GM21367 (cell line): ENCODE measurements at regions not wholly inside any gene's neighbourhood (a gene's known extent, or its start where the extent isn't known, plus 50 kb on each side); places are given as distances from the start of the nearest gene placed in this dataset.

ENCODE experiments used
- ATAC-seq: cut with Tn5 transposase; IDR thresholded peaks from one replicate; pipeline ENCODE4 v1.9.1; 2021; ENCODE audit not compliant: unreplicated experiment

DNA sequence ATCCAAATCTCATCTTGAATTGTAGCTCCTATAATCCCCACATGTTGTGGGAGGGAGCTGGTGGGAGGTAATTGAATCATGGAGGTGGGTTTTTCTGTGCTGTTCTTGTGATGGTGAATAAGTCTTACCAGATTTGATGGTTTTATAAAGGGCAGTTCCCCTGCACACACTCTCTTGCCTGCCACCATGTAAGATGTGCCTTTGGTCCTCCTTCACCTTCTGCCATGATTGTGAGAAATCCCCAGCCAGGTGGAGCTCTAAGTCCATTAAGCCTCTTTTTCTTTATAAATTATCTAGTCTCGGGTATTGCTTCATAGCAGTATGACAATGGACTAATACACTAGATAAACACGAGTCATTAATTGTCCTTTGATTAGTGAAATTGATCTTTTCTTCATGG lies 214.5 kb upstream of the CFAP20DC start:
- ATAC-seq: no peak

DNA sequence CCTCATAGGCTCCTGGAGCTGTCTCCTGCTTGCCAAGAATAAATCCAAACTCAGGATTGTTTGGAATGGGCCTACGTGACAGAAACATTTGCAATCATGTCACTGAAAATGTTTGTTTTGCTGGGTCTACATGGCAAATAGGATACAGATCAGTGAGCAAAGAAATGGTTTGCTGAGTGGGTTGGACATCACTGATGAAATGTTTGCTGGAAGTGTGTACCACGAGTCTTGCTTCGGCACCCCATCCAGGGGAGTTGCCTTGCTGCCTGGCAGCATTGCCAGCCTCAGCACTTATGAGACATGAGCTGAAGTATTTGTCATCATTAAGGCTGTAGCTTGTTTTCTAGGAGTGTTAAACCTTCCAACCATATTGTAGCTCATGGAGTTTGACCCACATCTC lies 213.3 kb upstream of the CFAP20DC start:
- ATAC-seq: no peak

DNA sequence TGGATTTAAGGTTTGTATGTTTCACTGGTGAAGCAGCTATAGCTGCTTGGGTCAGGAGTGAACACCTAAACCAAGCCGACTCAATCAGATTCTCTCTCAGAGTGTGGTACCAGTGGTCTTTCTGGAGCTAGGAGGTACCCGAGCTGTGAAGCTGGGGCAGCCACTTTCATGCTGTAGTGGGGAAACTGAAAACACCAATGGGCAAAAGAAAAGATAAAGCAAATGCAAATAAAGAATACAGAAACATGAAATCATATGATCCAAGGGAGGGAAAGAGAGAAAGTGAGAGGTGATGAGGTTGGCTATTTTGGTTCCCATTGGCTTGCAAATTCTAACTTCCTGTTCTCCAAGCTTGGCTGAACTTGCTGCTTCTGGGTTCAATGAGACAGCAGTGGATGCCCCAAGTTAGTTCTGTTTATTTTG lies 212.3 kb upstream of the CFAP20DC start:
- ATAC-seq: peak; percentile 94

DNA sequence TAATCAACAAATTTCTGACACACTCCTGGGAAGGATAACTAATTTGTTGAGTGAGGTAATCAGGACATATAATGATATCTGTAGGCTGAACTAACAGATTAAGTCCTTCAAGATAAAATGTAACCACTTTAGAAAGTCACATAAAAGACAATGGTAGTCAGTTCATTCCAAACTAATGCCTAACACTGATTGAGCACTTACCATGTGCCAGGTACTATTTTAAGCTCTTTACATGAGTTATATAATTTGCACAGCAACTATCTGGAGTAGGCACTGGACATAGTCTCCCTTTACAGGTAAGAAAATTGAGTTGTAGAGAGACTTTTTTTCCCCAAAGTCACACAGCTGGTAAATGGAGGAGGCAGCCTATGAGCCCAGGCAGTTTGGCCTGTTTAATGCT lies 211.2 kb upstream of the CFAP20DC start:
- no peak for ATAC-seq

DNA sequence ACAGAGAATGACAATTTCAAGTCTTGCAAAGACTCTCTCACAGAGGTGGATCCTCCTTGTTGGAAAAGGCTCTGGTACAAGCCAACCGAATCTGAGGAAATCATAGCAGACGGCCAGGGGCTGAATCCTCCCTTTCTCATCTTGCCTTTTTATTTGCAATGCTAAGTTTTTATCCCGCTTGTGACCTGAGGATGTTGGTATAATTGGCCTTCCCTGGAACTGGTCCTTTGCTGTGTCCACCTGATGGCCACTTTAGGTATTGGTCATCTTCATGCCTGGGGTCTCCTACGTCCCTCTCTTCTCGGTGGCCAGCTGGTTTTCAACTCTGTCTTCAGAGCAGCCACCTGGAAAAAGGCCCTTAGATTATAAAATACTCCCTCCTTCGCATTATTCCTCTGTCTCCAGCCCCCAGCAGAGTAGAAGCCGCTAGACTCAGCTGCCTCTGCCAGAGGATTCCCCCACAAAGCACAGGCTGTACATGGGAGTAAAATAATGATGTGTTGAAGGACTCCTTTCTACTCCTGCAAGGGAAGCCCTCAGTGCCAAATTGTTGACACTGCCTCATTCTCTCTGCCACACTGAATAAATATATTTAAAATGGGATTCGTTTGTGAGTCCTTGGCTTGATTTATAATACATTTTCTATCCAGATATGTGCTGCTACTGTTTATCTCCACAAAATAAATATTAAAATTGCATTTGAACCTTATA lies 208.9 kb upstream of the CFAP20DC start:
- no peak for ATAC-seq

GRCh38 chr3:59257506-59257905 lies 207.7 kb upstream of the CFAP20DC start:
- no peak for ATAC-seq

GRCh38 chr3:59256230-59256629 lies 206.4 kb upstream of the CFAP20DC start:
- no peak for ATAC-seq

DNA sequence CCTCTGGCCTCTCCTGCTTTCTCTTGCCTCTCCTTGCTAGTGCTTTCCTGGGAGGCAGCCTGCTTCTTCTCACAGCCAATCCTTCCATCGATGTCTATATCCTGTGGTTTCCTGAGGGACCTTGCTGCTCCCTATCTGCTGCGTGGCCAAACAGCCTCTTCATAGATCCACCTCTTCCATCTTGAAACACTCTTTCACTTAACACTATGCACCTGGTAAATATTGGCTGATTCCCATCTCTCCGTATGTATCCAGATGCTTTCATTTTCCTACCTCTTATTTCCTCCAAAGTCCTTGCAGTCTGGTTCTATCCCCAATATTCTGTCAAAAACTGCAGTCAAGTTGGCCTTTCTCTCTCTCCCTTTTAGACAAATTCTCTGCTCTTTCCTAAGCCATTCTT lies 205.2 kb upstream of the CFAP20DC start:
- ATAC-seq: no peak

DNA sequence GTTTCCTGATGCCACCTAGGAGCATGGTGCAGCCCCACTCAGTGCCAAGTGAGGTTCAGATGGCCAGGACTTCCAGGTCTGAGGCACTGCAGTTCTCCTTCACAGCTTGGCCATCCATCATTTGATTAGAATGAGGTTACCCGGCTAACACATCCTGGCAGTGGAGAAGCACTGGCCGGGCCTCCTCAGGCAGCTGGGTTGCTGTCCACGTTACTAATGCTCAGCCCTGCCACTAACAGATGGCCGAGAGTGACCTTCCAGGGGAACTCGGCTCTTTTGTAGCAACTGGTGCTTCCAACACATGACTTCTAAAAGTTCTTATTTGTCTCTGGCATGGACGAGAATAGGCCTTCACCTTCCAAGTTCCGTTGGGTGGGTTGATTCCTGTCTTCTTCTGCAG lies 204.6 kb upstream of the CFAP20DC start:
- ATAC-seq: no peak

- no peak for ATAC-seq
Observed at GRCh38 chr3:59253523-59253922, 203.7 kb upstream of the CFAP20DC start.

DNA sequence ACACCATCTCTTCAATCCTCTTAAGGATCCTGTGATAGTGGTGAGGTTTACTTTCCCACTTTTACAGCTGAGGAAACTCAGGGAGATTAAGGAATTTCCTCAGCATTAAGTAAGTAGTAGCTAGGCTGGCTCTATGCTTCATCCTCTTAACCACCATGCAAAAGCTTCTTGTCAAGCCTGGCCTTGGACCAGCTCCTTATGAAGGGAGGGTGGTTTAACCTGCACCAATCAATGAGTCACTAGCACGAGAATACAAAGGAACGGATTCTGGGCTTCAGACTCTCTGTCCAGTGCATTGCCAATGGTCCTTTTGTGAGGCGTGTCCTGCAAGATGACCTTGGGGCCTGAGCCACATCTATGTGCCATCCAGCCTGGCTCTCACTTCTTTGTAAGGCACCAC lies 202.0 kb upstream of the CFAP20DC start:
- ATAC-seq: no peak

DNA sequence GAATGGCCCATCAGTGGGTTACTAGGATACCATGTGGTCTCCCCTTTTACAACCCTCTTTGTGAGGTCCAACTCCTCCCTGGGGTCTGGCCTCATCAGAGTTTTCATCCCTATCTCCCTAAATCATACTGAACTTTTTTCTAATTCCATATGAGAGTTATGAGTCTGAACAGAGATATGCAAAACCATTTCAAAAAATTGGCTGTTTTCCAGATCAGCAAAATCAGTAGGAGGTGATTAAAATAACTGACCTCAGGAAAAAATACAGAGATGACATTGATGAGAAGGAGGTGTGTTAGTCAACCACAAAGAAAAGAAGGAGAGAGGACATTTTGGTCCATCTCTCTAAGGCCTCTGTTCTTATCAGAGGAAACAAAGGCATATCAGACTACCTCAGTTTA lies 200.8 kb upstream of the CFAP20DC start:
- no peak for ATAC-seq

DNA sequence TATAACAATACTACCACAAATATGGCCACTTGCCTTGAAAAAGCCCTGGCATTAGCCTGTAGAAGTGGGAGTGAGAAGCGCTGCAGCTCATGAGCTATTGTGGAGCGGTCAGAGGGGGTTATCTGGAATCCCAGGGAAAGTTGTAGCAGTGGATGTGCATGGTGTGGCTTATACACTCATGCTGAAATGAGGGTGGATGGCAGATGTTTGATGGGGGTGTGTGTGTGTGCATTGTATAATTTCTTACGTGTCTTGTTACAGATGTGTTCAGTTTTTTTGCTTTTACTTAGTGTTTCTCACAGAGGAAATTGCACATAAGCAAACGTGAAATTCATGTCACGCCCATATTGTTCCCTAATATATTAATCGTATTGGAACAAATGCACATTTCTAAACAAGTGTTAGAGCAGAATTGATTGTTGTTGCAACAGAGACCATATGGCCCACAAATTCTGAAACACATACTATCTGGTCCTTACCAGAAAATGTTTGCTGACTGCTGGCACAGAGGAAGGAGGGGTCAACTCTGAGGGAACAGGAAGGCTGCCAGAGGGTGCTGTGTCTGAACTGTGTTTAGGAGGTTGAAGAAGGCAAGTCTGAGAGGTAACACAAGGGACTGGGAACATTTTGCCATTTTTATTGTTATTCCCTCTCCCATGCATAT lies 200.0 kb upstream of the CFAP20DC start:
- no peak for ATAC-seq

DNA sequence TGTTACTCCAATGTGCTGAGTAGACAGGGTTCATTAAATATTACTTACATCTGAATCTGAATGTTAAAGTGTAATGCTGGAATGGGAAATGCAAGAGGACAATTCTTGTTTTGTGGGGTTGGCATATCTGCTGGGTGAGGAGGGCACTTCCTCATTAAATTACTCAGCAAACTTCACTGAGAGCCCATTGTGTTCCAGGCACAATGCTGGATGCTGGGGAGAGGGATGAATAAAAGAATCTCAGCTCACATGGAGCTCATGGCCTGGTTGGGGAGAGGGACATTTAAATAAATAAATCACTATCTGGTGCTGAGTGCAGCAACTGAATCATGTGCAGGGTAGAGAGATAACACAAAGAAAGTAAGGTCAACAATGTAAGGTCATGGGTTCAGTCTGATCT lies 199.2 kb upstream of the CFAP20DC start:
- no peak for ATAC-seq

DNA sequence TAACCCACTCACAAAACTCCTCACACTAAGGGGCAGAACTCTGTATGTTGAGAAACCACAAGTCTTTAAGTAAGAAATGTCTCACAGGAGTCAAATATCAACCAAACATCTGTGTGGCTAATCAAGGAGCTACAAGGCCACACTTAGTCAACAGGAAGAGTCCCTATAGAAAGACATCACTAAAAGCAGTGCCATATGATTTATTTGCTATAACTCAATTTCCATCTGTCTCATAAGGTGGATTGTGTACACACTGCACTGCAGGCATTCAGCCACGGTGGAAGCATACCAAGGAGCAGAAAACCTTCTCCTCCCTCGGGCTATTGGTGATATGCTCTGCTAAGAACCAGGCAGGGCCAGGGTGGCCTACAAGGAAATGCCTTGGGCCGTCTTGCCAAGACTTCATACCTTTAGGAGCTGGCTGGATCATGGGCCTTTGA lies 197.6 kb upstream of the CFAP20DC start:
- ATAC-seq: no peak

GRCh38 chr3:59246719-59247401 lies 197.0 kb upstream of the CFAP20DC start:
- no peak for ATAC-seq

GRCh38 chr3:59245859-59246501 lies 196.2 kb upstream of the CFAP20DC start:
- ATAC-seq: no peak

- ATAC-seq: no peak
Observed at GRCh38 chr3:59245300-59245858, 195.6 kb upstream of the CFAP20DC start.

DNA sequence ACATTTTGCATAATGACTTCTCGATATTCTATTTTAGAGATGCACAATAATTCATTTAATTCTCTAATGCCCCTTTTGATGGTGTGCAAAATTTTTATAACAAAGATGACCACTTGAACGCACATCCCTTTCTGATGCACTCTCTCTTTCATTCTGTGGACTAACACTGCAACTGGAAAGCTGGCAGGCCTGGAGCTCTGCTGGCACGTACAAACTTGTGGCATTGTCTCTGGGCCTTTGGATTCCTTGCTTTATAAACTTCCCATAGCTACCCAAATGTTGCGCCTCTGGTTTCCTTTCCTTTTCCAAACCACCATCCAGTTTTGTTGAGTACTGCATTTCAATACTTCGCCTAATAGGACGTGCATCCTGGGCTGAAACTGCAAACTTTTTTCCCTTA lies 194.5 kb upstream of the CFAP20DC start:
- ATAC-seq: no peak

GRCh38 chr3:59243476-59243875 lies 193.7 kb upstream of the CFAP20DC start:
- no peak for ATAC-seq

- ATAC-seq: no peak
Observed at GRCh38 chr3:59240666-59241255, 190.9 kb upstream of the CFAP20DC start.
